ENCODE measurements at regions not wholly inside any gene's neighbourhood (a gene's known extent, or its start where the extent isn't known, plus 50 kb on each side); places are given as distances from the start of the nearest gene placed in this dataset.

DNA sequence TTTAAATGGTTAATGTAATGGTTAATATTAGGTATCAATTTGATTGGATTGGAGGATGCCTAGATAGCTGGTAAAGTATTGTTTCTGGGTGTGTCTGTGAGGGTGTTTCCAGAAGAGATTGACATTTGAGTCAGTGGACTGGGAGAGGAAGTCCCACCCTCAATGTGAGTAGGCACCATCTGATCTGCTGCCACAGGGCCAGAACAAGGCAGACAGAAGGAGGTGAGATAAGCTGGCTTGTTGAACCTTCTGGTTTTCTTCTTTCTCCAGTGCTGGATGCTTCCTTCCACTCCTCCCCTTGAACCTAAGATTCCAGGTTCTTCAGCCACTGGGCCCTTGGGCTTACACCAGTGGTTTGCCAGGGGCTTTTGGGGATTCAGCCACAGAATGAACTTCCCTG lies 756.5 kb upstream of the LRFN5 start:
- Histone ChIP-seq H3K9me3 (no peaks in the 10 kb centered on the region), H3K27ac (no peak overlapping the region), H3K4me3 (no peak overlapping the region), H3K36me3 (no peaks in the 10 kb centered on the region), H3K4me1 (no peaks in the 10 kb centered on the region), H3K27me3 (no peaks in the 10 kb centered on the region)
- intact Hi-C loops (cut with DNase I) = no loop called here
- TF ChIP-seq, protein P1, sequence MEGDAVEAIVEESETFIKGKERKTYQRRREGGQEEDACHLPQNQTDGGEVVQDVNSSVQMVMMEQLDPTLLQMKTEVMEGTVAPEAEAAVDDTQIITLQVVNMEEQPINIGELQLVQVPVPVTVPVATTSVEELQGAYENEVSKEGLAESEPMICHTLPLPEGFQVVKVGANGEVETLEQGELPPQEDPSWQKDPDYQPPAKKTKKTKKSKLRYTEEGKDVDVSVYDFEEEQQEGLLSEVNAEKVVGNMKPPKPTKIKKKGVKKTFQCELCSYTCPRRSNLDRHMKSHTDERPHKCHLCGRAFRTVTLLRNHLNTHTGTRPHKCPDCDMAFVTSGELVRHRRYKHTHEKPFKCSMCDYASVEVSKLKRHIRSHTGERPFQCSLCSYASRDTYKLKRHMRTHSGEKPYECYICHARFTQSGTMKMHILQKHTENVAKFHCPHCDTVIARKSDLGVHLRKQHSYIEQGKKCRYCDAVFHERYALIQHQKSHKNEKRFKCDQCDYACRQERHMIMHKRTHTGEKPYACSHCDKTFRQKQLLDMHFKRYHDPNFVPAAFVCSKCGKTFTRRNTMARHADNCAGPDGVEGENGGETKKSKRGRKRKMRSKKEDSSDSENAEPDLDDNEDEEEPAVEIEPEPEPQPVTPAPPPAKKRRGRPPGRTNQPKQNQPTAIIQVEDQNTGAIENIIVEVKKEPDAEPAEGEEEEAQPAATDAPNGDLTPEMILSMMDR (IDR thresholded peaks at IDR 0.05) = no peak
- TF ChIP-seq POLR2AphosphoS5 (IDR thresholded peaks at IDR 0.05; ENCODE audit: insufficient read depth in 1 of 2, low read depth in 1 of 2) = no peak
- TF ChIP-seq POLR2A (IDR thresholded peaks at IDR 0.05) = no peak
- DNase-seq (ENCODE audit: extremely low spot score in 2 of 2) = no peak

DNA sequence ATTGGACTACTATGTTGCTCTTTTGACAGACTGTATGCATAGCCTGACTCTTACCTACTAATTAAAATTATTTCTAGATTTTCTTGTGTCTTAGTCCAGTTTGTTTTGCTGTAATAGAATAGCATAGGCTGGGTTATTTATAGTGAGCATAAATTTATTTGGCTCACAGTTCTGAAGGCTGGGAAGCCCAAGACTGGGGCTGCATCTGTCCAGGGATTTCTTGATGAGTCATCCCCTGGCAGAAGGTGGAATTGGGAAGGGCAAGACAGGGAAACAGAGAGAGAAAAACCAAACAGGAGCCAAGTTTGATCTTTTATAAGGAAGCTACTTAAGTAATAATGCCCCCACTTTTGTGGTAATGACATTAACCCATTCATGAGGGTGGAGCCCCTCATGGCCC lies 759.2 kb upstream of the LRFN5 start:
- H3K27ac ChIP-seq = no peak overlapping the region
- DNase-seq (ENCODE audit: extremely low spot score in 2 of 2) = no peak
- H3K4me1 ChIP-seq = no peaks in the 10 kb centered on the region
- no peaks in the 10 kb centered on the region for H3K27me3 ChIP-seq
- intact Hi-C loops (cut with DNase I) = no loop called here
- no peaks in the 10 kb centered on the region for H3K9me3 ChIP-seq
- no peaks in the 10 kb centered on the region for H3K36me3 ChIP-seq
- no peak overlapping the region for H3K4me3 ChIP-seq
- TF ChIP-seq, protein P1 (IDR thresholded peaks at IDR 0.05) = no peak
- TF ChIP-seq POLR2AphosphoS5 (IDR thresholded peaks at IDR 0.05; ENCODE audit: insufficient read depth in 1 of 2, low read depth in 1 of 2) (no peak), POLR2A (IDR thresholded peaks at IDR 0.05) (no peak)

DNA sequence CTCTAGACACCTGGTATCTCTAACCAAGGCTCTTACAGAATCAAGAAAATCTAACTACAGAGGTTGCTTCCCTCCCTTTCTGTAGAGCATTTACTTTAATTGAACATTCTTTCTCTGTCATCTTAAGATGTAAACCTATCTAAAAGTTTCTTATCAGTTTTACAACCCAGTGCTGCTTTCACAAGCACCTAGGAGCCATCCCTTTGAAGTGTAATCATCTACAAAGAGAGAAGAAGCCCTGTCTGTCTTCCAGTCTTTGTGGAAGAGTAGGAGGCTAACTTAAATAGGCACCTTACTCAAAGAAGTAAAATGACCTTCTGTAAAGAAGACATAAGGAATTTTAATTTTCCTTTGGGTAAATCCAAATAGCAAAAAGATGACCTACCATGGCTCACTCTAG lies 763.9 kb upstream of the LRFN5 start:
- Histone ChIP-seq H3K36me3 (no peaks in the 10 kb centered on the region), H3K27ac (no peak overlapping the region), H3K4me1 (no peaks in the 10 kb centered on the region), H3K9me3 (no peaks in the 10 kb centered on the region), H3K4me3 (no peak overlapping the region), H3K27me3 (no peaks in the 10 kb centered on the region)
- intact Hi-C loops (cut with DNase I) = no loop called here
- no peak for DNase-seq (ENCODE audit: extremely low spot score in 2 of 2)
- TF ChIP-seq POLR2A (IDR thresholded peaks at IDR 0.05) (no peak), POLR2AphosphoS5 (IDR thresholded peaks at IDR 0.05; ENCODE audit: insufficient read depth in 1 of 2, low read depth in 1 of 2) (no peak)
- TF ChIP-seq, protein P1 (IDR thresholded peaks at IDR 0.05) = no peak

DNA sequence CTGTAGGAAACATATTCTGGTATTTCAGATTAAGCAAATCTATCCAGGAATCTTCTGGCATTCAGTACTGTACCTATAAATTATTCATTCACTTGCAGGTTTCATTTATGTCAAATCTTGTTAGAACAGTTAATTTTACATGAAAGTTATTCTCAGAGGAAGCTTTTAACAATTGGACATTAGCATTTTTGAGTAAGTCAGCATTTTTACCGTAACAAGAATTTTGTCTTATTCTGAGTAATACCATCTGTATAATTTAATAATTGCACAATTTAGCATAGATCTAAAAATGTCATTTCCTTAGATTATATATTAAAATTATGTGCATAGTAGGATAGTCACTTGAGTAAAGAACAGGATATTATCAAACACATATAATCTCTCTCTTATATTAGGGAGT lies 764.8 kb upstream of the LRFN5 start:
- no peak overlapping the region for H3K4me3 ChIP-seq
- no peak for DNase-seq (ENCODE audit: extremely low spot score in 2 of 2)
- TF ChIP-seq, protein P1 (IDR thresholded peaks at IDR 0.05) = no peak
- TF ChIP-seq POLR2AphosphoS5 (IDR thresholded peaks at IDR 0.05; ENCODE audit: insufficient read depth in 1 of 2, low read depth in 1 of 2) = no peak
- no peak for TF ChIP-seq POLR2A (IDR thresholded peaks at IDR 0.05)
- no peaks in the 10 kb centered on the region for H3K27me3 ChIP-seq
- H3K9me3 ChIP-seq = no peaks in the 10 kb centered on the region
- H3K4me1 ChIP-seq = no peaks in the 10 kb centered on the region
- no peaks in the 10 kb centered on the region for H3K36me3 ChIP-seq
- no peak overlapping the region for H3K27ac ChIP-seq
- intact Hi-C loops (cut with DNase I) = no loop called here

DNA sequence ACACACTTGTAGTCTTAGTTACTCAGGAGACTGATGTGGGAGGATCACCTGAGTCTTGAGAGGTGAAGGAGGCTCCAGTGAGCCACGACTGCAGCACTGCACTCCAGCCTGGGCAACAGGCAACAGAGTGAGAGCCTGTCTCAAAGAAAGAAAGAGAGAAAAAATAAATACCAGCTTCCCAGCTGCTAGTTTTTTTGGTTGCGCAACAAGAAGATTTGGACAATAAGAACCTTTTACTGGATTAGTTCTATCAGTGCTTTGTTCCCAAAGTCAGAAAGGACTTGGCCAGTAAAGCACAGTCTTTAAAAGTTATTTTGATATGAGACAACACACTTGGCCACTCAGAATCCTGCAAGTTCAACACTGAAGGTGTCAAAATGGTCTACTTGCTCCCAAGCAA lies 768.1 kb upstream of the LRFN5 start:
- Histone ChIP-seq H3K9me3 (no peaks in the 10 kb centered on the region), H3K4me1 (no peaks in the 10 kb centered on the region), H3K27ac (no peak overlapping the region), H3K4me3 (no peak overlapping the region), H3K36me3 (no peaks in the 10 kb centered on the region), H3K27me3 (no peaks in the 10 kb centered on the region)
- intact Hi-C loops (cut with DNase I) = no loop called here
- TF ChIP-seq POLR2A (IDR thresholded peaks at IDR 0.05) (no peak), POLR2AphosphoS5 (IDR thresholded peaks at IDR 0.05; ENCODE audit: insufficient read depth in 1 of 2, low read depth in 1 of 2) (no peak)
- TF ChIP-seq, protein P1 (IDR thresholded peaks at IDR 0.05) = no peak
- DNase-seq (ENCODE audit: extremely low spot score in 2 of 2) = no peak
